ENCODE measurements at regions not wholly inside any gene's neighbourhood (a gene's known extent, or its start where the extent isn't known, plus 50 kb on each side); places are given as distances from the start of the nearest gene placed in this dataset.

- TF ChIP-seq, protein P1, sequence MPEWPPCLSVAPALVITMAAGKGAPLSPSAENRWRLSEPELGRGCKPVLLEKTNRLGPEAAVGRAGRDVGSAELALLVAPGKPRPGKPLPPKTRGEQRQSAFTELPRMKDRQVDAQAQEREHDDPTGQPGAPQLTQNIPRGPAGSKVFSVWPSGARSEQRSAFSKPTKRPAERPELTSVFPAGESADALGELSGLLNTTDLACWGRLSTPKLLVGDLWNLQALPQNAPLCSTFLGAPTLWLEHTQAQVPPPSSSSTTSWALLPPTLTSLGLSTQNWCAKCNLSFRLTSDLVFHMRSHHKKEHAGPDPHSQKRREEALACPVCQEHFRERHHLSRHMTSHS (tag by site-specific recombination; IDR thresholded peaks at IDR 0.05): no peak
- TF ChIP-seq ZNF670 (tag by site-specific recombination; IDR thresholded peaks at IDR 0.05; ENCODE audit: low read depth): no peak
Measured at GRCh38 chr12:69064734-69065443, 131.9 kb upstream of the CPM start (continued).

DNA sequence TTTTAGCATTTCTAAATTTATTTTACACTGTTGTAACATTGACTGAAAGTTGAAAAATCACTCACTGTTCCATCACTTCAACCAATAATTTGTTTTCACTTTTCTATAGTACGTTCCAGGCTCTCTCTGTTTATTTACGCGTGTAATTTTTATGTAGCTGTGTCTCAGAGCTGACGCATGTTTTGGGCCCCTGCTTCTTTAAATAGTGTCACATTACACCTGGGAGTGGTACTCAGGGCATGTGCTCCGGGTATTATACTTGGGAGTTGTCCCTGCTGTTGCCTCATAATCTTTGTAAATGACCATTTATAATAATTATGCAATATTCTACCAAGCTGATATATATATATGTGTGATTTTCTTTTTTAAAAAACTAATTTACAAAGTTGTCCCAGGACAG, 132.8 kb upstream of the CPM start:
- POLR2A ChIA-PET: no interaction called here
- Histone ChIP-seq H3K9me3 (ENCODE audit: control insufficient read depth, insufficient read depth, low read depth, low read length) (no peaks in the 10 kb centered on the region), H3K4me3 (ENCODE audit: low read depth, low read length) (no peak overlapping the region), H3K27ac (ENCODE audit: extremely low read depth, low read depth, low read length) (no peak overlapping the region), H3K36me3 (ENCODE audit: control insufficient read depth in 2 of 2, insufficient read depth in 1 of 2, low read length in 2 of 2) (no peaks in the 10 kb centered on the region), H3K4me1 (ENCODE audit: control insufficient read depth, insufficient read depth, low read length) (no peaks in the 10 kb centered on the region)
- CTCF ChIA-PET: interaction anchor here (0.6 kb wide), 1 partner anchor 75 kb away, joined by 3 read pairs; no protein-coding TSS in a partner anchor
- TF ChIP-seq ZNF530 (tag by site-specific recombination; IDR thresholded peaks at IDR 0.05; ENCODE audit: low read depth): no peak
- peak; percentile 74 for TF ChIP-seq WT1 (tag by site-specific recombination; IDR thresholded peaks at IDR 0.05)
- TF ChIP-seq ZNF138 (tag by site-specific recombination; IDR thresholded peaks at IDR 0.05; ENCODE audit: borderline replicate concordance): no peak
- TF ChIP-seq ZNF76 (tag by site-specific recombination; IDR thresholded peaks at IDR 0.05; ENCODE audit: borderline replicate concordance, low read depth): no peak
- no peak for TF ChIP-seq ZNF692 (tag by site-specific recombination; IDR thresholded peaks at IDR 0.05)

DNA sequence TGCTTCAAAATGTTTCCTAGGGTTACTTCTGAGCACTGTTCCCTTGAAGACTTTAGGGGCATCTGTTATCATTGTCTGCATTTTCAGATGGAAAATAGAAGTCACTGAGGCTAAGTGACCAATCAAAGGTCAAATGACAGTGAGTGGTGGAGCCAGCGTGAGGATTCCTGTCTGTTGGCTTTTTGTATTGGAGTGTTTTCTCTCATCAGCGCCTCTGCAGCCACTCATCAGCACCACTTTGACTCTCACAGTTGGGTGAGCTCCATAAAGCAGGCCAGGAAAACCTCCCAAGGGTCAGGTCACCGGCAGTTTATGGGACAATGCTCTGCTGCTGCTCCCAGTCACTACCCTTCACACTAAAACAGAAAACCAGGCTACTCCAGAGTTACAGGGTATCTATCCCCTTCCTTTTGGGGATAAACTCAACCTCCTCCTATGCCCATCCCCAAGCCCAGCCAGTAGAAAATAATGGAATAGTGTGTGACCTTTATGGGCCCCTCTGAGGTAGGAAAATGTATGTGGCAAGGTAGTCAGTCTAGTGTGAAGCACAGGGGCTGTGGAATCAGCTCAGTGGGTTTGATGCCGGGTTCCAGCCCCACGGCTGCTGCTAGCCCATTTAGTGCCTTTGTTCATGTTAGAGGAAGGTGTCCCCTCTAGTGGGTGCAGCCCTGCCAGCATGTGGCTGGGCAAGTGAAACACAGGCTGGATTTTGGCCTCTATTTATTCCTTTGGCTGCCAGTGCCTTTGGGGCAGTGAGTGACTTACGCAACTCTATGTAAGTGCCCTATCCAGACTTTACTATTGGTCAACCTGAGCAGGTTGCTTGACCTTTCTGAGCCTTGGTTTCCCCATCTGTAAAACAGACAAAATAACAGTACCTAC, 133.8 kb upstream of the CPM start:
- no peak overlapping the region for H3K4me3 ChIP-seq (ENCODE audit: low read depth, low read length)
- CTCF ChIA-PET: interaction anchor here (0.8 to 1.0 kb wide), 2 partner anchors 56 to 90 kb away, joined by 3 read pairs; no protein-coding TSS in a partner anchor
- no peaks in the 10 kb centered on the region for H3K4me1 ChIP-seq (ENCODE audit: control insufficient read depth, insufficient read depth, low read length)
- no peak overlapping the region for H3K27ac ChIP-seq (ENCODE audit: extremely low read depth, low read depth, low read length)
- POLR2A ChIA-PET: no interaction called here
- TF ChIP-seq PRDM2 (tag by site-specific recombination; IDR thresholded peaks at IDR 0.05; ENCODE audit: borderline replicate concordance) (no peak), BCL6B (tag by site-specific recombination; IDR thresholded peaks at IDR 0.05) (no peak)
- TF ChIP-seq, protein P2, sequence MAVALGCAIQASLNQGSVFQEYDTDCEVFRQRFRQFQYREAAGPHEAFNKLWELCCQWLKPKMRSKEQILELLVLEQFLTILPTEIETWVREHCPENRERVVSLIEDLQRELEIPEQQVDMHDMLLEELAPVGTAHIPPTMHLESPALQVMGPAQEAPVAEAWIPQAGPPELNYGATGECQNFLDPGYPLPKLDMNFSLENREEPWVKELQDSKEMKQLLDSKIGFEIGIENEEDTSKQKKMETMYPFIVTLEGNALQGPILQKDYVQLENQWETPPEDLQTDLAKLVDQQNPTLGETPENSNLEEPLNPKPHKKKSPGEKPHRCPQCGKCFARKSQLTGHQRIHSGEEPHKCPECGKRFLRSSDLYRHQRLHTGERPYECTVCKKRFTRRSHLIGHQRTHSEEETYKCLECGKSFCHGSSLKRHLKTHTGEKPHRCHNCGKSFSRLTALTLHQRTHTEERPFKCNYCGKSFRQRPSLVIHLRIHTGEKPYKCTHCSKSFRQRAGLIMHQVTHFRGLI (tag by site-specific recombination; IDR thresholded peaks at IDR 0.05): peak; percentile 93
- H3K36me3 ChIP-seq (ENCODE audit: control insufficient read depth in 2 of 2, insufficient read depth in 1 of 2, low read length in 2 of 2): no peaks in the 10 kb centered on the region
- H3K9me3 ChIP-seq (ENCODE audit: control insufficient read depth, insufficient read depth, low read depth, low read length): no peaks in the 10 kb centered on the region

All from HEK293 (cell line).